NB4 (cell line): ENCODE measurements at regions not wholly inside any gene's neighbourhood (a gene's known extent, or its start where the extent isn't known, plus 50 kb on each side); places are given as distances from the start of the nearest gene placed in this dataset.

Source experiments
- MYC ChIP-seq: IDR thresholded peaks from 2 replicates; pipeline ENCODE4 v1.6.1; 2011; ENCODE audit warnings: low read depth, low read length
- POLR2A ChIP-seq: IDR thresholded peaks from 2 replicates; pipeline ENCODE4 v1.6.1; 2011; ENCODE audit warnings: mild to moderate bottlenecking; ENCODE audit not compliant: insufficient read length; ENCODE audit errors: extremely low read depth
- TF ChIP-seq, protein P1 (sequence below): IDR thresholded peaks from one replicate; pipeline ENCODE4 v1.5.1; 2012; ENCODE audit warnings: low read depth, low read length

DNA sequence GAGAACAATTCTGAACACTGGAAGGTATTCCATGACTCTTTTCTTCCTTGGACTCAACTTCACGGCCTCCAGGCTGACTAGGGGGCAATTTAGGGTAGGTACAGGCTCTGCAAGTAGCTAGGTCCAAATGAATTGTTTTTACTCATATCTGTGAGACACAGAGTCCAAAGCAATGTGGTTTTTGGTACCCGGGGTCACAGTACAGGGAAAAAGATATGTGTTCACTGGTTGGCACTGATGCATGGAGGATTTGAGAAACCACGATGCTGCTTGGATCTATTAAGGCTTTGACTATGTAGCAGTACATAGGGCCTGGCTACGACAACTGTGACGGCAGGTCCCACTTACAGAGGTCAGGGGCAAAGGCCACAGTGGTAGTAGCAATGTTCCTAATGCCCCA lies 200.6 kb downstream of the DUSP10 start:
- TF ChIP-seq, protein P1, sequence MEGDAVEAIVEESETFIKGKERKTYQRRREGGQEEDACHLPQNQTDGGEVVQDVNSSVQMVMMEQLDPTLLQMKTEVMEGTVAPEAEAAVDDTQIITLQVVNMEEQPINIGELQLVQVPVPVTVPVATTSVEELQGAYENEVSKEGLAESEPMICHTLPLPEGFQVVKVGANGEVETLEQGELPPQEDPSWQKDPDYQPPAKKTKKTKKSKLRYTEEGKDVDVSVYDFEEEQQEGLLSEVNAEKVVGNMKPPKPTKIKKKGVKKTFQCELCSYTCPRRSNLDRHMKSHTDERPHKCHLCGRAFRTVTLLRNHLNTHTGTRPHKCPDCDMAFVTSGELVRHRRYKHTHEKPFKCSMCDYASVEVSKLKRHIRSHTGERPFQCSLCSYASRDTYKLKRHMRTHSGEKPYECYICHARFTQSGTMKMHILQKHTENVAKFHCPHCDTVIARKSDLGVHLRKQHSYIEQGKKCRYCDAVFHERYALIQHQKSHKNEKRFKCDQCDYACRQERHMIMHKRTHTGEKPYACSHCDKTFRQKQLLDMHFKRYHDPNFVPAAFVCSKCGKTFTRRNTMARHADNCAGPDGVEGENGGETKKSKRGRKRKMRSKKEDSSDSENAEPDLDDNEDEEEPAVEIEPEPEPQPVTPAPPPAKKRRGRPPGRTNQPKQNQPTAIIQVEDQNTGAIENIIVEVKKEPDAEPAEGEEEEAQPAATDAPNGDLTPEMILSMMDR, result no peak
- TF ChIP-seq MYC (no peak), POLR2A (no peak)
